Endothelial cell of umbilical vein (primary cell): ENCODE measurements at regions not wholly inside any gene's neighbourhood (a gene's known extent, or its start where the extent isn't known, plus 50 kb on each side); places are given as distances from the start of the nearest gene placed in this dataset.

ENCODE experiments used
- CTCF ChIP-seq, 2 donors: IDR thresholded peaks; 1 replicate in 1 of 2; 2 replicates in 1 of 2; pipeline ENCODE4 v1.5.1; 2011; ENCODE audit warnings: low read length in 2 of 2, mild to moderate bottlenecking in 2 of 2, moderate library complexity in 2 of 2, control low read depth in 1 of 2, inconsistent platforms in 1 of 2, low read depth in 1 of 2; ENCODE audit not compliant: insufficient read depth in 1 of 2; ENCODE audit errors: extremely low read depth in 1 of 2
- EZH2 ChIP-seq: IDR thresholded peaks from 2 replicates; pipeline ENCODE4 v1.6.1; 2012; ENCODE audit warnings: borderline replicate concordance, low read depth, mild to moderate bottlenecking, moderate library complexity, low read length, inconsistent platforms; ENCODE audit not compliant: severe bottlenecking
- GATA2 ChIP-seq: IDR thresholded peaks from 2 replicates; pipeline ENCODE4 v1.7.0; 2011; ENCODE audit warnings: low read depth, mild to moderate bottlenecking, moderate library complexity, mixed read lengths, low read length; ENCODE audit not compliant: insufficient read length, insufficient read depth
- MYC ChIP-seq: IDR thresholded peaks from one replicate; pipeline ENCODE4 v1.6.1; 2011; ENCODE audit warnings: mild to moderate bottlenecking, low read depth, low read length
- POLR2A ChIP-seq: IDR thresholded peaks from 2 replicates; pipeline ENCODE4 v1.6.1; 2012; ENCODE audit warnings: low read depth, mild to moderate bottlenecking, control low read depth, low read length
- POLR2AphosphoS5 ChIP-seq: IDR thresholded peaks from 2 replicates; pipeline ENCODE4 v1.6.1; 2012; ENCODE audit warnings: low read depth, mild to moderate bottlenecking, control low read depth, low read length, moderate library complexity; ENCODE audit not compliant: insufficient read depth

DNA sequence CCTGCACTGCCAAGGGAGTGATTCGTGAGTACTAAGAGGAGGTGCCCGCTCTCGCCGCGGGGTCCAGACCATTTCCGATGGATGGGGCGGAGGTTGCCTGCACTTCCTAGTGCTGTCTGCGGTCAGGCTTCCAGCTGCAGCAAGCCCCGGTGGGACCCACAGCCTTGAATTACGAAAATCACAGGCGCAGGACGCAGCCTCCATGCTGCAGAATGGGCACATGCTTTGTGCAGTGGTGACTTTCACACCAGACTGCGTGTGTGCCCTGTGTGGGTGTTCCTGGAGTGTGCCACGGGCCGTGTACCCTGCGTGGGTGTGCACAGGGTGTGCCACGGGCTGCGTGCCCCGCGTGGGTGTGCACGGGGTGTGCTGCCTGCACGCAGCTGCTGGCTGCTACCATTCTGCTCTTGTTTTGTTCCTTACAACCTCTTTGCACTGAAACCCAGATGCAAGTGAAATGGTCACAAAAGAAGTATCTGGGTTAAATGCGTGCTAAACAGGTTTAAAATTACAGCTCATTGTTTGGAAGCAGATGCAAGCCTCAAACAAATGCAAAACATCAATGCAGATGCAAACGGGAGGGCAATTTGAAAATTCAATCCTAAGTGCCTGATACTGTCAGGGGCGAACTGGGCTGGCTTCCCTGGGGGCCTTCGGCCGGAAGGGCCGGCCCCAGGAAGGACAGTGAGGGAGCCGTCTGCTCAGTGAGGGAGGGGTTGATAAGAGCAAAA, 221.2 kb upstream of the SOX1 start:
- no peak for TF ChIP-seq CTCF (IDR thresholded peaks at IDR 0.05; ENCODE audit: extremely low read depth in 1 of 2, insufficient read depth in 1 of 2, low read depth in 1 of 2, low read length in 2 of 2)
- no peak for TF ChIP-seq POLR2AphosphoS5
- TF ChIP-seq MYC: no peak
- no peak for TF ChIP-seq POLR2A
- no peak for TF ChIP-seq GATA2
- TF ChIP-seq EZH2: no peak
